ENCODE measurements at regions not wholly inside any gene's neighbourhood (a gene's known extent, or its start where the extent isn't known, plus 50 kb on each side); places are given as distances from the start of the nearest gene placed in this dataset.

GRCh38 chr6:163735076-163735475 lies 320.6 kb downstream of the QKI start:
- H4K20me1 ChIP-seq (ENCODE audit: control insufficient read depth, insufficient read depth, insufficient read length), result no peaks in the 10 kb centered on the region
- H3K18ac ChIP-seq (ENCODE audit: insufficient read length, low read depth, low read length), result no peak overlapping the region
- no peaks in the 10 kb centered on the region for H3K79me2 ChIP-seq (ENCODE audit: insufficient read depth, low read length)
- no peaks in the 10 kb centered on the region for H3K23me2 ChIP-seq (ENCODE audit: insufficient read length, low read depth, low read length, poor library complexity, severe bottlenecking)
- no CpG with 5 or more reads among the region's 5 CpGs for WGBS (ENCODE audit: extremely low coverage, insufficient read length, low lambda C conversion rate)
- H3K4me1 ChIP-seq (ENCODE audit: insufficient read depth, low read length), result peaks cover 6% of the 10 kb centered on the region; the same call in 1 of the 2 replicates
- no peak overlapping the region for H3K23ac ChIP-seq (ENCODE audit: insufficient read length, low read depth, low read length)
- no peak for TF ChIP-seq CTCF (conservative IDR thresholded peaks at IDR 0.05)
- Mint-ChIP-seq H3K4me1 (peaks cover 11 to 18% of the 10 kb centered on the region in 2 experiments), H3K27me3 (ENCODE audit: low read depth) (peaks cover 3% of the 10 kb centered on the region), H3K4me3 (no peak overlapping the region), H3K36me3 (ENCODE audit: insufficient read depth in 1 of 3, low read depth in 3 of 3) (no peaks in the 10 kb centered on the region; a peak in 1 of 7 replicates), H3K9me3 (no peaks in the 10 kb centered on the region), H3K27ac (no peak overlapping the region)
- no peaks in the 10 kb centered on the region for H3K79me1 ChIP-seq (ENCODE audit: insufficient read depth, low read depth, low read length, poor library complexity, severe bottlenecking)
- no peak overlapping the region for H3K4me2 ChIP-seq (ENCODE audit: insufficient read depth, insufficient read length, low read length)
- no peaks in the 10 kb centered on the region for H3K9me3 ChIP-seq (ENCODE audit: control insufficient read depth, low read depth, low read length)
- H4K8ac ChIP-seq (replicated peaks; ENCODE audit: insufficient read length, low read depth, low read length), result no peak overlapping the region
- no peak overlapping the region for H2AFZ ChIP-seq (ENCODE audit: low read length)
- H3K14ac ChIP-seq (ENCODE audit: insufficient read depth, low read length), result no peak overlapping the region
- no peak overlapping the region for H3K9ac ChIP-seq (ENCODE audit: extremely low read depth, insufficient read length, low read length)
- H3K4ac ChIP-seq (ENCODE audit: low read depth, low read length), result no peak overlapping the region
- no peak overlapping the region for H2BK15ac ChIP-seq (ENCODE audit: low read depth, low read length)
- H2BK120ac ChIP-seq (ENCODE audit: low read depth, low read length, poor library complexity, severe bottlenecking), result no peak overlapping the region
- no peak overlapping the region for H4K5ac ChIP-seq (ENCODE audit: insufficient read length, low read depth, low read length)
- H3T11ph ChIP-seq (ENCODE audit: low read length), result no peak overlapping the region
- no peak overlapping the region for H3K56ac ChIP-seq (ENCODE audit: insufficient read length, low read depth, low read length)
- no peak overlapping the region for H3K27ac ChIP-seq (ENCODE audit: insufficient read length, low read depth, low read length)
- no peak overlapping the region for H4K91ac ChIP-seq (ENCODE audit: insufficient read length, low read depth, low read length)
- no peaks in the 10 kb centered on the region for H3K27me3 ChIP-seq (ENCODE audit: insufficient read depth, low read length)
- no peak overlapping the region for H2BK20ac ChIP-seq (ENCODE audit: low read depth, low read length, poor library complexity, severe bottlenecking)
- H2BK12ac ChIP-seq (ENCODE audit: insufficient read length, low read depth, low read length), result no peak overlapping the region
- H2BK5ac ChIP-seq (ENCODE audit: insufficient read length, low read length), result no peak overlapping the region
- DNase-seq, result no peak
- no peak overlapping the region for H2AK5ac ChIP-seq (ENCODE audit: insufficient read length, low read length)

Data from H9 (cell line).